Transverse colon (tissue), 4 donors: ENCODE measurements at regions not wholly inside any gene's neighbourhood (a gene's known extent, or its start where the extent isn't known, plus 50 kb on each side); places are given as distances from the start of the nearest gene placed in this dataset.

Source experiments
- CTCF ChIP-seq, 5 experiments: fragments of 200-600 bp in 3 of 5; fragments of 450-650 bp in 2 of 5; sonication (generic) in 3 of 5; IDR thresholded peaks; 1 replicate in 2 of 5; 2 replicates in 3 of 5; pipeline ENCODE4 v1.5.1; 2016 to 2017; ENCODE audit warnings: antibody characterized with exemption in 5 of 5, inconsistent platforms in 3 of 5, mild to moderate bottlenecking in 2 of 5, moderate library complexity in 1 of 5
- EP300 ChIP-seq: sonication (generic); formaldehyde crosslinking; IDR thresholded peaks from one replicate; pipeline ENCODE4 v1.6.1; 2017; ENCODE audit warnings: antibody characterized with exemption, low read depth
- POLR2A ChIP-seq: fragments of 450-650 bp; IDR thresholded peaks from one replicate; pipeline ENCODE4 v1.6.1; 2016; ENCODE audit warnings: antibody characterized with exemption, mild to moderate bottlenecking, moderate library complexity
- POLR2AphosphoS5 ChIP-seq, 3 donors: sonication (generic); formaldehyde crosslinking; IDR thresholded peaks; one replicate each; pipeline ENCODE4 v1.6.1; 2016; ENCODE audit warnings: antibody characterized with exemption in 3 of 3

- TF ChIP-seq POLR2A (no peak), CTCF (IDR thresholded peaks at IDR 0.05) (no peak), EP300 (no peak), POLR2AphosphoS5 (IDR thresholded peaks at IDR 0.05) (no peak)
Observed at GRCh38 chr13:83162493-83162892, 719.8 kb downstream of the SLITRK1 start.
